Pancreas (tissue), 10 donors: ENCODE measurements at regions not wholly inside any gene's neighbourhood (a gene's known extent, or its start where the extent isn't known, plus 50 kb on each side); places are given as distances from the start of the nearest gene placed in this dataset.

Experiments used
- ATAC-seq, 4 donors: fragments of 200-7000 bp; cut with Tn5 transposase; one replicate each; pipeline versions ENCODE4 v1.8.0 to v1.9.1; 2020; ENCODE audit warnings: mild to moderate bottlenecking in 4 of 4, moderate library complexity in 4 of 4
- DNase-seq, 6 donors: peaks; one replicate each; pipeline ENCODE4 v3.0.0-alpha.2; 2020
- FAIRE-seq: peaks from 2 replicates; lab custom pipeline; 2012; peaks lifted over from hg19 to GRCh38; lab: Jason Lieb, UNC
- H3K27ac ChIP-seq, 4 donors: fragments of 200-600 bp; sonication (generic); 1 replicate in 3 of 4; 2 replicates in 1 of 4; pipeline versions ENCODE4 v1.5.0 to v1.8.0; 2020
- H3K27me3 ChIP-seq, 4 donors: fragments of 200-600 bp; one replicate each; pipeline ENCODE4 v1.8.0; 2021
- H3K36me3 ChIP-seq, 3 donors: fragments of 200-600 bp; sonication (generic) in 1 of 3; one replicate each; pipeline versions ENCODE4 v1.5.0 to v1.8.0; 2020 to 2021
- H3K4me1 ChIP-seq, 3 donors: fragments of 200-600 bp; one replicate each; pipeline ENCODE4 v1.8.0; 2021
- H3K4me3 ChIP-seq, 4 donors: fragments of 200-600 bp; sonication (generic) in 2 of 4; one replicate each; pipeline versions ENCODE4 v1.5.0 to v1.8.0; 2020 to 2021
- H3K9me3 ChIP-seq, 4 donors: fragments of 200-600 bp; one replicate each; pipeline ENCODE4 v1.8.0; 2021
- CTCF ChIP-seq, 4 donors: fragments of 200-600 bp; sonication (generic) in 3 of 4; IDR thresholded peaks; one replicate each; pipeline versions ENCODE4 v1.5.0 to v1.8.0; 2021; ENCODE audit warnings: antibody characterized with exemption in 4 of 4
- WGBS, 2 donors: extraction: QIAGEN DNeasy Blood & Tissue Kit; methylation state at CpG; one replicate each; pipeline ENCODE4 v1.1.7; 2013; 5-methylcytosine and 5-hydroxymethylcytosine counted together
- intact Hi-C, 3 donors: fragments of 100-400 bp; cut with DNase I; formaldehyde crosslinking; loops; one replicate each; pipeline versions ENCODE4 v1.11.1 to v1.14.2; 2022
- donor health status: healthy with polysubstance abuse.
- donor health status: DM: no; HTN: no; CAD: no; lungs with moderate emphysema.
- donor health status: DM: no; HTN: no; CAD: no.
- donor health status: control.
- donor health status: control.
- donor health status: Bipolar disorder and iron deficiency.
- donor health status: DM: yes; HTN: yes; CAD: no.
- donor health status: DM: no; HTN: no; CAD: no.
- donor health status: DM: no; HTN: no; CAD: no.
- donor health status: DM: yes; HTN: yes; CAD: no.

- no peak for FAIRE-seq
Measured at GRCh38 chr7:54917613-54918391, 101.0 kb upstream of the EGFR start.

GRCh38 chr7:54921116-54921515, 97.7 kb upstream of the EGFR start:
- Histone ChIP-seq H3K36me3 (no peaks in the 10 kb centered on the region), H3K9me3 (no peaks in the 10 kb centered on the region), H3K27me3 (no peaks in the 10 kb centered on the region), H3K27ac (no peak overlapping the region), H3K4me3 (no peak overlapping the region), H3K4me1 (no peaks in the 10 kb centered on the region)
- no peak for DNase-seq
- FAIRE-seq = no peak
- ATAC-seq = no peak
- WGBS, 2 donors = 81 to 87% methylated on average over 3 of the region's 3 CpGs
- TF ChIP-seq CTCF (IDR thresholded peaks at IDR 0.05) = no peak
- intact Hi-C loops = no loop called here

More at GRCh38 chr7:54917613-54918391, 101.0 kb upstream of the EGFR start:
- 88 to 90% methylated on average over 5 of the region's 5 CpGs for WGBS, 2 donors
- Histone ChIP-seq H3K27me3 (no peaks in the 10 kb centered on the region), H3K27ac (no peak overlapping the region), H3K4me3 (no peak overlapping the region), H3K9me3 (no peaks in the 10 kb centered on the region), H3K36me3 (no peaks in the 10 kb centered on the region), H3K4me1 (no peaks in the 10 kb centered on the region)
- intact Hi-C loops = no loop called here
- no peak for DNase-seq
- ATAC-seq = peak in 1 of 4 donors; percentile 47
- TF ChIP-seq CTCF (IDR thresholded peaks at IDR 0.05) = no peak

DNA sequence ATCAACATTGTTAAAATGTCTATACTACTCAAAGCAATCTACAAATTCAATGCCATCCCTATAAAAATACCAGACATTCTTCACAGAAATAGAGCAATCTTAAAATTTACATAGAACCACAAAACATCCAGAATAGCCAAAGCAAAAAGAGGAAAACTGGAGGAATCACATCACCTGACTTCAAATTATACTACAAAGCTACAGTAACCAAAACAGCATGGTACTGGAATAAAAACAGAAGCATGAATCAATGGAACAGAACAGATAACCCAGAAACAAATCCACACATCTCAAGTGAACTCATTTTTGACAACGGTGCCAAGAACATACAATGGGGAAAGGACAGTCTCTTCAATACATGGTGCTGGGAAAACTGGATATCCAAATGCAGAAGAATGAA, 87.3 kb upstream of the EGFR start:
- Histone ChIP-seq H3K4me3 (no peak overlapping the region), H3K36me3 (no peaks in the 10 kb centered on the region), H3K4me1 (peaks cover 5 to 11% (median 6%) of the 10 kb centered on the region in 3 donors), H3K27ac (no peak overlapping the region), H3K27me3 (no peaks in the 10 kb centered on the region), H3K9me3 (no peaks in the 10 kb centered on the region)
- DNase-seq = no peak
- no peak for ATAC-seq
- FAIRE-seq = no peak
- no peak for TF ChIP-seq CTCF (IDR thresholded peaks at IDR 0.05)
- 92 to 93% methylated on average over 1 of the region's 1 CpG for WGBS, 2 donors
- intact Hi-C loops = no loop called here

GRCh38 chr7:54932818-54933543, 85.8 kb upstream of the EGFR start:
- peak; percentile 78 to 88 (median 80) for DNase-seq
- ATAC-seq = peak; percentile 97 to 99 (median 98)
- no peaks in the 10 kb centered on the region for H3K36me3 ChIP-seq
- no peak for TF ChIP-seq CTCF (IDR thresholded peaks at IDR 0.05)
- 4 to 5% methylated on average over 34 of the region's 34 CpGs for WGBS, 2 donors
- peak overlapping the region; percentile 15 to 43 (median 26) for H3K4me3 ChIP-seq
- peak overlapping the region; percentile 32 to 71 (median 45) for H3K27ac ChIP-seq
- FAIRE-seq = no peak
- intact Hi-C loops = no loop called here
- no peaks in the 10 kb centered on the region for H3K9me3 ChIP-seq
- H3K4me1 ChIP-seq = peaks cover 5 to 11% (median 6%) of the 10 kb centered on the region in 3 donors
- H3K27me3 ChIP-seq = no peaks in the 10 kb centered on the region
